OCI-LY1 (cell line): ENCODE measurements at regions not wholly inside any gene's neighbourhood (a gene's known extent, or its start where the extent isn't known, plus 50 kb on each side); places are given as distances from the start of the nearest gene placed in this dataset.

Experiments
- H2AFZ ChIP-seq: fragments of 200-600 bp; sonication (generic), shearing (Covaris generic); 2 replicates; pipeline ENCODE4 v1.6.0; 2014; ENCODE audit warnings: antibody characterized with exemption, mild to moderate bottlenecking, low read length
- H3F3A ChIP-seq: fragments of 200-600 bp; sonication (generic), shearing (Covaris generic); 2 replicates; pipeline ENCODE4 v1.6.0; 2014; ENCODE audit warnings: mild to moderate bottlenecking, antibody characterized with exemption, low read length, moderate library complexity; ENCODE audit not compliant: insufficient read depth
- H3K27ac ChIP-seq: fragments of 200-600 bp; sonication (generic); 2 replicates; pipeline ENCODE4 v1.5.1; 2014; ENCODE audit warnings: low read length, mixed run types, mild to moderate bottlenecking, low read depth; ENCODE audit not compliant: poor library complexity, severe bottlenecking
- H3K27me3 ChIP-seq: fragments of 200-600 bp; sonication (generic); 2 replicates; pipeline ENCODE4 v1.6.0; 2014; ENCODE audit warnings: antibody characterized with exemption, mild to moderate bottlenecking, low read length, moderate library complexity; ENCODE audit not compliant: insufficient read depth
- H3K36me3 ChIP-seq: fragments of 200-600 bp; sonication (generic); 2 replicates; pipeline ENCODE4 v1.6.1; 2014; ENCODE audit warnings: mild to moderate bottlenecking, antibody characterized with exemption, low read length, moderate library complexity, mixed read lengths; ENCODE audit not compliant: insufficient read depth
- H3K4me1 ChIP-seq: fragments of 200-600 bp; sonication (generic); 2 replicates; pipeline ENCODE4 v1.5.1; 2014; ENCODE audit warnings: mild to moderate bottlenecking, low read length, moderate library complexity; ENCODE audit not compliant: insufficient read depth, severe bottlenecking
- H3K4me2 ChIP-seq: fragments of 200-600 bp; sonication (generic), shearing (Covaris generic); 2 replicates; pipeline ENCODE4 v1.6.1; 2014; ENCODE audit warnings: low read length
- H3K4me3 ChIP-seq: fragments of 200-600 bp; sonication (generic); 2 replicates; pipeline ENCODE4 v1.5.1; 2014; ENCODE audit warnings: low read length, low read depth, mild to moderate bottlenecking, mixed read lengths; ENCODE audit not compliant: poor library complexity, severe bottlenecking
- H3K79me2 ChIP-seq: fragments of 200-600 bp; shearing (Covaris generic); 2 replicates; pipeline ENCODE4 v1.6.1; 2016; ENCODE audit warnings: mixed run types, low read length, mixed read lengths; ENCODE audit not compliant: insufficient read depth
- H3K9ac ChIP-seq: fragments of 200-600 bp; sonication (generic), shearing (Covaris generic); 2 replicates; pipeline ENCODE4 v1.6.1; 2014; ENCODE audit warnings: mild to moderate bottlenecking, low read length, mixed read lengths
- H3K9me2 ChIP-seq: fragments of 200-600 bp; sonication (generic), shearing (Covaris generic); 2 replicates; pipeline ENCODE4 v1.6.1; 2014; ENCODE audit warnings: low read depth, mild to moderate bottlenecking, low read length, mixed read lengths
- H3K9me3 ChIP-seq: fragments of 200-600 bp; shearing (Covaris generic); 2 replicates; pipeline ENCODE4 v1.6.1; 2014; ENCODE audit warnings: low read length, mixed read lengths
- H4K20me1 ChIP-seq: fragments of 200-600 bp; sonication (generic), shearing (Covaris generic); 2 replicates; pipeline ENCODE4 v1.6.0; 2016; ENCODE audit warnings: mild to moderate bottlenecking, low read length; ENCODE audit not compliant: insufficient read depth
- CTCF ChIP-seq: fragments of 200-600 bp; sonication (generic), shearing (Covaris generic); IDR thresholded peaks from 2 replicates; pipeline ENCODE4 v1.5.1; 2017; ENCODE audit warnings: mild to moderate bottlenecking, antibody characterized with exemption, low read length, moderate library complexity, mixed read lengths
- EZH2 ChIP-seq: fragments of 200-600 bp; sonication (generic), shearing (Covaris generic); IDR thresholded peaks from 2 replicates; pipeline ENCODE4 v1.8.0; 2017; ENCODE audit warnings: borderline replicate concordance, mixed run types, mild to moderate bottlenecking, antibody characterized with exemption, low read length, moderate library complexity, mixed read lengths

DNA sequence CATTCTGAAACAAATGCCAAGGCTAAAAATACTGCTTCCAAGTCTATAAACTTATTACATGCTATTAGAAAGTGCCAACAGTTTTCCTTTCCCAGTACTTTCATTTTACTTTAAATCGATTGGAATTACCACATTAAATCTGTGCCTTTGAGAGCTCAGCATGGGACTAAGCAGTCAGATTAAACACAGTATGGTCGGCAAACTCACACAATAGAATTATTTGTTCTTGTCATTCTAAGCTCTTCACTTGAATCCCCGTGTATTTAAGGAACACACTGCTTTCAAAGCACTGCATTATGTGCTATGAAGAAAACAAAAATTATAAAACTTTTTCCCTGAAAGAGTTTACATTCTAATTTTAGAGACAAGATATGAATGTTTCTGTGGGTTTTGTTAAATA is 444.4 kb upstream of the SLC39A10 start:
- no peaks in the 10 kb centered on the region for H4K20me1 ChIP-seq
- no peaks in the 10 kb centered on the region for H3F3A ChIP-seq
- no peaks in the 10 kb centered on the region for H3K27me3 ChIP-seq
- no peak overlapping the region for H3K27ac ChIP-seq
- H3K36me3 ChIP-seq, result no peaks in the 10 kb centered on the region
- H3K9me3 ChIP-seq, result no peaks in the 10 kb centered on the region
- no peak overlapping the region for H3K4me2 ChIP-seq
- H3K79me2 ChIP-seq, result no peaks in the 10 kb centered on the region
- no peak overlapping the region for H2AFZ ChIP-seq
- no peaks in the 10 kb centered on the region for H3K9me2 ChIP-seq
- no peak for TF ChIP-seq CTCF
- TF ChIP-seq EZH2, result no peak
- H3K4me1 ChIP-seq, result no peaks in the 10 kb centered on the region
- H3K9ac ChIP-seq, result no peak overlapping the region
- no peak overlapping the region for H3K4me3 ChIP-seq

GRCh38 chr2:195202163-195202845 is 454.7 kb upstream of the SLC39A10 start:
- Histone ChIP-seq H3K36me3 (no peaks in the 10 kb centered on the region), H4K20me1 (no peaks in the 10 kb centered on the region), H3K9ac (no peak overlapping the region), H3K27me3 (no peaks in the 10 kb centered on the region), H2AFZ (no peak overlapping the region), H3K9me2 (no peaks in the 10 kb centered on the region), H3K4me3 (no peak overlapping the region), H3K79me2 (no peaks in the 10 kb centered on the region), H3F3A (no peaks in the 10 kb centered on the region), H3K4me1 (no peaks in the 10 kb centered on the region), H3K27ac (no peak overlapping the region), H3K9me3 (no peaks in the 10 kb centered on the region), H3K4me2 (no peak overlapping the region)
- TF ChIP-seq EZH2 (no peak), CTCF (no peak)

DNA sequence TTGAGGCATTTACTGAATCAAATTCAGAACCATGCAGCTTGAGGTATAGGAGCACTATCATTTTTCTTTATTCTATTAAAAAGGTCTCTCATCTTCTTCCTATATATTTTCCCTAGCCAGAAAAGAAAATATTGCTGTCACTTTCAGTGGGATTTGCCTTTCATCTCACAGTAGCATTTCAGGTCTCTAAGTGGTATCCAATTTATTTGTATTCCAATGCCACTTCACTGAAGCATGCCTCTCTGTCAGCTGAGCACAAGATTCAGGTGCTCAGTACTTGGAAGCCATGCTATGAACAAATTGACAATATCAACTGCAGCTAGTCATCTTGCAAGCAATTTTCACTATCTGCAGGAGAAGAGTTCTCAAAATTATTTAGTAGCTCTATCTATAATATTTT is 457.2 kb upstream of the SLC39A10 start:
- Histone ChIP-seq H3K4me3 (no peak overlapping the region), H3K79me2 (no peaks in the 10 kb centered on the region), H3K9me3 (no peaks in the 10 kb centered on the region), H3K27me3 (no peaks in the 10 kb centered on the region), H3K4me1 (no peaks in the 10 kb centered on the region), H3K4me2 (no peak overlapping the region), H3K36me3 (no peaks in the 10 kb centered on the region), H3K9ac (no peak overlapping the region), H3F3A (no peaks in the 10 kb centered on the region), H2AFZ (no peak overlapping the region), H3K27ac (no peak overlapping the region), H4K20me1 (no peaks in the 10 kb centered on the region), H3K9me2 (no peaks in the 10 kb centered on the region)
- TF ChIP-seq CTCF, result no peak
- TF ChIP-seq EZH2, result no peak
